Mesenchymal stem cell (in vitro differentiated cells and primary cell): ENCODE measurements at regions not wholly inside any gene's neighbourhood (a gene's known extent, or its start where the extent isn't known, plus 50 kb on each side); places are given as distances from the start of the nearest gene placed in this dataset.

Experiments
- DNase-seq: peaks from one replicate; pipeline ENCODE4 v3.0.0-alpha.2; 2013
- H2AFZ ChIP-seq: one replicate; pipeline ENCODE4 v1.6.1; 2013; ENCODE audit warnings: low read depth, mild to moderate bottlenecking, control low read depth, inconsistent platforms, low read length, moderate library complexity
- H2AK5ac ChIP-seq: 2 replicates; pipeline ENCODE4 v1.6.1; 2013; ENCODE audit warnings: low read length, moderate library complexity, mild to moderate bottlenecking, inconsistent platforms; ENCODE audit not compliant: severe bottlenecking
- H2BK120ac ChIP-seq: one replicate; pipeline ENCODE4 v1.6.1; 2013; ENCODE audit warnings: low read depth, mild to moderate bottlenecking, inconsistent platforms, low read length, moderate library complexity
- H2BK12ac ChIP-seq, 2 experiments: one replicate each; pipeline ENCODE4 v1.6.1; 2013; ENCODE audit warnings: inconsistent platforms in 2 of 2, low read length in 2 of 2, mild to moderate bottlenecking in 2 of 2, moderate library complexity in 2 of 2, control low read depth in 1 of 2
- H2BK15ac ChIP-seq: one replicate; pipeline ENCODE4 v1.6.1; 2013; ENCODE audit warnings: mild to moderate bottlenecking, low read depth, inconsistent platforms; ENCODE audit not compliant: poor library complexity, severe bottlenecking
- H2BK5ac ChIP-seq: 2 replicates; pipeline ENCODE4 v1.6.1; 2013; ENCODE audit warnings: low read depth, mild to moderate bottlenecking, low read length, control low read depth, inconsistent platforms; ENCODE audit not compliant: poor library complexity, severe bottlenecking
- H3K14ac ChIP-seq, 2 experiments: one replicate each; pipeline ENCODE4 v1.6.1; 2013; ENCODE audit warnings: inconsistent platforms in 2 of 2, low read length in 2 of 2, control low read depth in 1 of 2, mild to moderate bottlenecking in 1 of 2, moderate library complexity in 1 of 2
- H3K18ac ChIP-seq, 2 experiments: one replicate each; pipeline ENCODE4 v1.6.1; 2013; ENCODE audit warnings: inconsistent platforms in 2 of 2, low read length in 2 of 2, control low read depth in 1 of 2, low read depth in 1 of 2, mild to moderate bottlenecking in 1 of 2
- H3K23ac ChIP-seq, 2 experiments: one replicate each; pipeline ENCODE4 v1.6.1; 2013; ENCODE audit warnings: inconsistent platforms in 2 of 2, low read length in 2 of 2, mild to moderate bottlenecking in 2 of 2, moderate library complexity in 2 of 2, control low read depth in 1 of 2
- H3K27ac ChIP-seq: 2 replicates; pipeline ENCODE4 v1.5.1; 2013; ENCODE audit warnings: mild to moderate bottlenecking, moderate library complexity, low read length, control low read depth, inconsistent platforms; ENCODE audit not compliant: poor library complexity, severe bottlenecking
- H3K27me3 ChIP-seq, 2 experiments: 2 replicates each; pipeline versions ENCODE4 v1.6.1 to v1.7.0; 2013; ENCODE audit warnings: low read length in 2 of 2, mild to moderate bottlenecking in 2 of 2, moderate library complexity in 2 of 2, control low read depth in 1 of 2, inconsistent platforms in 1 of 2; ENCODE audit not compliant: control insufficient read depth in 1 of 2, insufficient read depth in 1 of 2
- H3K36me3 ChIP-seq, 2 experiments: 2 replicates each; pipeline versions ENCODE4 v1.6.1 to v1.7.0; 2013; ENCODE audit warnings: low read length in 2 of 2, control low read depth in 1 of 2, inconsistent platforms in 1 of 2, low read depth in 1 of 2, mild to moderate bottlenecking in 1 of 2; ENCODE audit not compliant: insufficient read depth in 2 of 2, control insufficient read depth in 1 of 2
- H3K4ac ChIP-seq, 2 experiments: one replicate each; pipeline ENCODE4 v1.6.1; 2013; ENCODE audit warnings: inconsistent platforms in 2 of 2, low read length in 2 of 2, mild to moderate bottlenecking in 2 of 2, moderate library complexity in 2 of 2, control low read depth in 1 of 2, low read depth in 1 of 2
- H3K4me1 ChIP-seq: 2 replicates; pipeline ENCODE4 v1.6.1; 2013; ENCODE audit warnings: low read depth, low read length, control low read depth; ENCODE audit not compliant: control insufficient read depth, insufficient read depth
- H3K4me2 ChIP-seq: 2 replicates; pipeline ENCODE4 v1.6.1; 2013; ENCODE audit warnings: low read length, mild to moderate bottlenecking, inconsistent platforms; ENCODE audit not compliant: poor library complexity, severe bottlenecking
- H3K4me3 ChIP-seq, 2 experiments: 2 replicates each; pipeline versions ENCODE4 v1.5.1 to v1.7.0; 2013; ENCODE audit warnings: low read length in 2 of 2, mild to moderate bottlenecking in 2 of 2, control low read depth in 1 of 2, low read depth in 1 of 2; ENCODE audit not compliant: insufficient read depth in 1 of 2
- H3K79me1 ChIP-seq: replicated peaks from 2 replicates; pipeline ENCODE4 v1.6.1; 2013; ENCODE audit warnings: mild to moderate bottlenecking, control low read depth, low read length, inconsistent platforms; ENCODE audit not compliant: poor library complexity, severe bottlenecking
- H3K9ac ChIP-seq: 2 replicates; pipeline ENCODE4 v1.7.0; 2013; ENCODE audit warnings: mild to moderate bottlenecking, low read length, moderate library complexity
- H3K9me3 ChIP-seq: 2 replicates; pipeline ENCODE4 v1.7.0; 2013; ENCODE audit warnings: mild to moderate bottlenecking, low read length; ENCODE audit not compliant: control insufficient read depth
- H4K8ac ChIP-seq: one replicate; pipeline ENCODE4 v1.6.1; 2013; ENCODE audit warnings: inconsistent platforms, mild to moderate bottlenecking, low read length, moderate library complexity
- H4K91ac ChIP-seq: one replicate; pipeline ENCODE4 v1.6.1; 2013; ENCODE audit warnings: mild to moderate bottlenecking, low read length, inconsistent platforms
- WGBS: methylation state at CpG from one replicate; pipeline ENCODE4 v1.1.7; 2013; ENCODE audit warnings: mixed read lengths; 5-methylcytosine and 5-hydroxymethylcytosine counted together

DNA sequence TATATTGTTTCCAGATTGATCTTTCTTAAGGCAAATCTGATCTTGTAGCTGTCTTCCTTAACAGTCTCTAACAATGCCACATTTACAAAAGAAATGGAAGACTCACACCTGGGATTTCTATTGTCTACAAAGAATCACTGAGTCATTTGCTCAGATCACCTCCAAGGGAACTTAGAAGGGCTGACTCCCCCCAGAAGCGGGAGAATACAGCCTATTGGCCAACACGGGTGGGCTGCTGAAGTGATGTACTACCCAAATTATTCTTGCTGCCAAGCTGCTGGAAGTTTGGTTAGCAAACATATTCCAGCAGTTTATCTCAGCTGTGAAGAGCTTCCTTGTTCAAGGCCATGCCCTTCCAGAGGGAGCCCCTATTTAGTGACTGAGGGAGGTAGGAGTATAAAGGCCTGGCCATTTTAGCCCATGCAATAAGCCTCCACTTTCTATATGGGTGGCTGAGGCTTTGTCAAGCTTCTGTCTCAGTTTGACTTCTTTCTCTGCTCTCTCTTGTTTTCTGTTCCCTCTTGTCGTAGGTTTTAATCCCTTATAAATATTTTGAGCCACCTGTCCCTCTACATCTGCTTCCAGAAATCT is 379.4 kb downstream of the PRR16 start:
- 72% methylated on average over 3 of the region's 3 CpGs for WGBS
- Histone ChIP-seq H2BK15ac (no peak overlapping the region), H2AFZ (no peak overlapping the region), H3K14ac (no peak overlapping the region), H3K9ac (no peak overlapping the region), H3K23ac (no peak overlapping the region), H4K8ac (no peak overlapping the region), H3K4me1 (no peaks in the 10 kb centered on the region), H3K36me3 (no peaks in the 10 kb centered on the region), H3K9me3 (no peaks in the 10 kb centered on the region), H2BK12ac (no peak overlapping the region), H3K4me2 (no peak overlapping the region), H2AK5ac (no peak overlapping the region), H4K91ac (no peak overlapping the region), H2BK120ac (no peak overlapping the region), H3K18ac (no peak overlapping the region), H3K27ac (no peak overlapping the region), H3K4me3 (no peak overlapping the region), H3K4ac (no peak overlapping the region), H3K27me3 (no peaks in the 10 kb centered on the region), H2BK5ac (no peak overlapping the region), H3K79me1 (no peaks in the 10 kb centered on the region)
- DNase-seq = no peak

GRCh38 chr5:120848883-120849282 is 384.8 kb downstream of the PRR16 start:
- Histone ChIP-seq H3K23ac (no peak overlapping the region), H2AK5ac (no peak overlapping the region), H4K91ac (no peak overlapping the region), H3K79me1 (no peaks in the 10 kb centered on the region), H3K4me2 (no peak overlapping the region), H4K8ac (no peak overlapping the region), H3K4me1 (no peaks in the 10 kb centered on the region), H3K36me3 (no peaks in the 10 kb centered on the region), H3K27me3 (no peaks in the 10 kb centered on the region), H2BK5ac (no peak overlapping the region), H3K27ac (no peak overlapping the region), H3K4ac (no peak overlapping the region), H3K4me3 (no peak overlapping the region), H3K18ac (no peak overlapping the region), H2BK12ac (no peak overlapping the region), H3K9me3 (no peaks in the 10 kb centered on the region), H2BK120ac (no peak overlapping the region), H3K9ac (no peak overlapping the region), H3K14ac (peak overlapping the region in 1 of 2 experiments; percentile 60), H2AFZ (no peak overlapping the region), H2BK15ac (no peak overlapping the region)
- DNase-seq = no peak
- 71% methylated on average over 1 of the region's 2 CpGs for WGBS

GRCh38 chr5:120852222-120852860 is 388.2 kb downstream of the PRR16 start:
- no peak overlapping the region for H4K8ac ChIP-seq
- no peak overlapping the region for H3K14ac ChIP-seq
- H3K36me3 ChIP-seq = no peaks in the 10 kb centered on the region
- no peak overlapping the region for H3K4me2 ChIP-seq
- no peaks in the 10 kb centered on the region for H3K4me1 ChIP-seq
- H3K79me1 ChIP-seq = no peaks in the 10 kb centered on the region
- no peaks in the 10 kb centered on the region for H3K9me3 ChIP-seq
- no peak overlapping the region for H2BK12ac ChIP-seq
- H3K18ac ChIP-seq = no peak overlapping the region
- no peak overlapping the region for H2AK5ac ChIP-seq
- no peak overlapping the region for H3K4me3 ChIP-seq
- no peak overlapping the region for H3K4ac ChIP-seq
- no peak overlapping the region for H2BK15ac ChIP-seq
- H2BK5ac ChIP-seq = no peak overlapping the region
- H3K27ac ChIP-seq = no peak overlapping the region
- H4K91ac ChIP-seq = no peak overlapping the region
- 63% methylated on average over 1 of the region's 1 CpG for WGBS
- no peak overlapping the region for H3K9ac ChIP-seq
- H2BK120ac ChIP-seq = no peak overlapping the region
- no peaks in the 10 kb centered on the region for H3K27me3 ChIP-seq
- no peak overlapping the region for H2AFZ ChIP-seq
- H3K23ac ChIP-seq = no peak overlapping the region
- no peak for DNase-seq

DNA sequence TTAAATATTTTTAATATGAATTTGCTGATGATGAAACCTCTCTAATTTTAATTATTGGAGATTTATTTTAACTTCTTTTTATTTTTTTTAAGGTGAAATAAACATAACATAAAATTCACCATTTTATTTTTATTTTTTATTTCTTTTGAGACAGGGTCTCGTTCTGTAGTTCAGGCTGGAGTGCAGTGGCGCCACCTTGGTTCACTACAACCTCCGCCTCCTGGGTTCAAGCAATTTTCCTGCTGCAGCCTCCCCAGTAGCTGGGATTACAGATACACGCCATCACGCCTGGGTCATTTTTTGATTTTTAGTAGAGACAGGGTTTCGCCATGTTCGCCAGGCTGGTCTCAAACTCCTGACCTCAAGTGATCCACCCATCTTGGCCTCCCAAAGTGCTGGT is 402.9 kb downstream of the PRR16 start:
- no peak overlapping the region for H3K4me3 ChIP-seq
- H3K4ac ChIP-seq = no peak overlapping the region
- 96% methylated on average over 5 of the region's 7 CpGs for whole genome bisulfite sequencing

More for the DNA sequence above, 402.9 kb downstream of the PRR16 start:
- H2BK15ac ChIP-seq = no peak overlapping the region
- no peak overlapping the region for H4K8ac ChIP-seq
- H3K79me1 ChIP-seq = no peaks in the 10 kb centered on the region
- H3K36me3 ChIP-seq = no peaks in the 10 kb centered on the region
- H2BK5ac ChIP-seq = no peak overlapping the region
- no peak overlapping the region for H2AFZ ChIP-seq
- H3K9me3 ChIP-seq = no peaks in the 10 kb centered on the region
- H2BK12ac ChIP-seq = no peak overlapping the region
- no peak for DNase-seq
- H3K4me2 ChIP-seq = no peak overlapping the region
- no peaks in the 10 kb centered on the region for H3K27me3 ChIP-seq
- no peak overlapping the region for H3K14ac ChIP-seq
- H2AK5ac ChIP-seq = no peak overlapping the region
- no peak overlapping the region for H2BK120ac ChIP-seq
- H4K91ac ChIP-seq = no peak overlapping the region
- no peak overlapping the region for H3K9ac ChIP-seq
- H3K4me1 ChIP-seq = no peaks in the 10 kb centered on the region
- no peak overlapping the region for H3K27ac ChIP-seq
- H3K18ac ChIP-seq = no peak overlapping the region
- H3K23ac ChIP-seq = no peak overlapping the region
